Neural progenitor cell (in vitro differentiated cells): ENCODE measurements at regions not wholly inside any gene's neighbourhood (a gene's known extent, or its start where the extent isn't known, plus 50 kb on each side); places are given as distances from the start of the nearest gene placed in this dataset.

Source experiments
- EZH2phosphoT487 ChIP-seq: fragments of 200-600 bp; sonication (generic); IDR thresholded peaks from 2 replicates; pipeline ENCODE4 v1.6.1; 2017; ENCODE audit warnings: antibody characterized with exemption
- TF ChIP-seq, protein P1 (sequence below): fragments of 200-600 bp; sonication (generic); IDR thresholded peaks from 2 replicates; pipeline ENCODE4 v1.5.1; 2017; ENCODE audit warnings: antibody characterized with exemption, mild to moderate bottlenecking

GRCh38 chr7:92909686-92910475, 73.5 kb upstream of the CDK6 start:
- TF ChIP-seq, protein P1, sequence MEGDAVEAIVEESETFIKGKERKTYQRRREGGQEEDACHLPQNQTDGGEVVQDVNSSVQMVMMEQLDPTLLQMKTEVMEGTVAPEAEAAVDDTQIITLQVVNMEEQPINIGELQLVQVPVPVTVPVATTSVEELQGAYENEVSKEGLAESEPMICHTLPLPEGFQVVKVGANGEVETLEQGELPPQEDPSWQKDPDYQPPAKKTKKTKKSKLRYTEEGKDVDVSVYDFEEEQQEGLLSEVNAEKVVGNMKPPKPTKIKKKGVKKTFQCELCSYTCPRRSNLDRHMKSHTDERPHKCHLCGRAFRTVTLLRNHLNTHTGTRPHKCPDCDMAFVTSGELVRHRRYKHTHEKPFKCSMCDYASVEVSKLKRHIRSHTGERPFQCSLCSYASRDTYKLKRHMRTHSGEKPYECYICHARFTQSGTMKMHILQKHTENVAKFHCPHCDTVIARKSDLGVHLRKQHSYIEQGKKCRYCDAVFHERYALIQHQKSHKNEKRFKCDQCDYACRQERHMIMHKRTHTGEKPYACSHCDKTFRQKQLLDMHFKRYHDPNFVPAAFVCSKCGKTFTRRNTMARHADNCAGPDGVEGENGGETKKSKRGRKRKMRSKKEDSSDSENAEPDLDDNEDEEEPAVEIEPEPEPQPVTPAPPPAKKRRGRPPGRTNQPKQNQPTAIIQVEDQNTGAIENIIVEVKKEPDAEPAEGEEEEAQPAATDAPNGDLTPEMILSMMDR: no peak
- no peak for TF ChIP-seq EZH2phosphoT487
